Endothelial cell of hepatic sinusoid (primary cell): ENCODE measurements at regions not wholly inside any gene's neighbourhood (a gene's known extent, or its start where the extent isn't known, plus 50 kb on each side); places are given as distances from the start of the nearest gene placed in this dataset.
"Not testable (repeated sequence)": the region's sequence is repeated elsewhere in the genome, so short reads cannot be mapped to it uniquely, and the experiment has no call there.

Source experiments
- in situ Hi-C: cut with HindIII; loops from 2 replicates; pipeline ENCODE4 v1.10.0; 2017; ENCODE audit warnings: low sequenced_read_pairs

DNA sequence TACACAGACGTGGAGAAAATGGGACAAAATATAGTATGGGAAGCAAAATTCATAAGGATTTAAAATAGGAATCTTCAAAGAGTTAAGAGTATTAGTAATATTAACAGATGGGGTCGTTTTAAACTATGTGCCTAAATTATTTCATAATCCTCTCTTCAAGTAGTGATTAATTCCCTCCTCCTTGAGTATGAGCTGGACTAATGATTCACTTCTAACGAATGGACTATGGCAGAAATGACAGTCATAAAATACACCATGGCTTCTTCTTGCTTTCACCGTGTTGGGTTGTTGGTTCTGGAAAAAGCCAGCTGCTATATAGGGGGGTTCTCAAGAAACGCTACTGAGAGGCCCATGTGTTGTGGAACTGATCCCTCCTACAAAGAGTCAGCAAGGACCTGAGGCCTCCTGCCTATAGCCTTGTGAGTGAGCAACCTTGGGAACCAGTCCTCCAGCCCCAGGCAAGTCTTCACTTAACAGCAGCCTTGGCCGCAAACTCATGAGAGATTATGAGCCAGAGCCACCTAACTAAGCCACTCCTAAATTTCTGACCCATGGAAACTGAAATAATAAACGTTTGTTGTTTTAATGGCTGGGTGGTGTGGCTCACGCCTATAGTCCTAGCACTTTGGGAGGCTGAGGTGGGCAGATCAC is 64.8 kb upstream of the ABHD2 start:
- in situ Hi-C loops = no loop called here

GRCh38 chr15:89024418-89024817 is 63.8 kb upstream of the ABHD2 start:
- in situ Hi-C loops = no loop called here

- in situ Hi-C loops = no loop called here
Measured at GRCh38 chr15:89026167-89026566, 62.1 kb upstream of the ABHD2 start.

DNA sequence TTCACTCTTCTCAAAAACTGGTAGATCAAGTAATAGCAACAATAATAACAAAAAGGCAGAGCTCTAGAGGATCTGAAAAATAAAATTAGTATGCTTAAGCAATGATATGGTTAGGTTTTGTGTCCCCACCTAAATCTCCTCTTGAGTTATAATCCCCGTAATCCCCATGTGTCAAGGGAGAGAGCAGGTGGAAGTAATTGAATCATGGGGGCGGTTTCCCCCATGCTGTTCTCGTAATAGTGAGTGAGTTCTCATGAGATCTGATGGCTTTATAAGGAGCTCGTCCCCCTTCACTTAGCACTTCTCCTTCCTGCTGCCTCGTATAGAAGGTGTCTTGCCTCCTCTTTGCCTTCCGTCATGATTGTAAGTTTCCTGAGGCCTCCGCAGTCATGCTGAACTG is 60.2 kb upstream of the ABHD2 start:
- in situ Hi-C loops = no loop called here

GRCh38 chr15:89030311-89030710 is 57.9 kb upstream of the ABHD2 start:
- in situ Hi-C loops = no loop called here

- in situ Hi-C loops = not testable (repeated sequence)
Measured at GRCh38 chr15:89031637-89032285, 56.5 kb upstream of the ABHD2 start.

GRCh38 chr15:89034305-89034704 is 54.0 kb upstream of the ABHD2 start:
- in situ Hi-C loops = no loop called here

- in situ Hi-C loops = no loop called here
Measured at GRCh38 chr15:89035150-89035549, 53.1 kb upstream of the ABHD2 start.

- in situ Hi-C loops = no loop called here
Measured at GRCh38 chr15:89035658-89036057, 52.6 kb upstream of the ABHD2 start.

DNA sequence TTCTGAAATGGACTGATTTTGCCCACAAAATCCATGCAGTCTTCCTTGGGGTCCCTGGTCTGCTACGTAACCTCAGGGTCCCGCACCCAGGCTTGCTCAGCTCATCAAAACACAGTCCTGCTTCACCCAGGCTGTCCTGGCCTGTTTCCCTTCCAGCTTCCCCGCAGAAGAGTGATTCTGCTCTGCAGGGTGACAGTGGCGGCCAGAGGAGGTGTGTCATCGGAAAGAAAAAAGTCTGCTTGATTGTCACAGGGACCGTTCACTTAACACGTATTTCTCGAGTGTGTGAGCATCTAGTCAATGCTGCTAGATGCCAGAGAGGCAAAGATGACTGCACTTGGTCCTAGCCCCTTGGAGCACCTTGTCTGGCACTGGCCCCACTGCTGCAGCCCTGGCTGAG is 50.1 kb upstream of the ABHD2 start:
- in situ Hi-C loops = no loop called here
